CD4-positive, alpha-beta T cell treated with Interleukin-15 for 1 hour (primary cell): ENCODE measurements at regions not wholly inside any gene's neighbourhood (a gene's known extent, or its start where the extent isn't known, plus 50 kb on each side); places are given as distances from the start of the nearest gene placed in this dataset.
"Not testable (repeated sequence)": the region's sequence is repeated elsewhere in the genome, so short reads cannot be mapped to it uniquely, and the experiment has no call there.

Experiments used
- DNase-seq: peaks from one replicate; pipeline ENCODE4 v3.0.0-alpha.2; 2020

- no peak for DNase-seq
Measured at GRCh38 chr19:27843861-27844260, 1369.1 kb downstream of the UQCRFS1 start.

GRCh38 chr19:27833031-27833430 lies 1379.9 kb downstream of the UQCRFS1 start:
- no peak for DNase-seq

- no peak for DNase-seq
Measured at GRCh38 chr19:27828829-27829228, 1384.1 kb downstream of the UQCRFS1 start.

GRCh38 chr19:27824108-27824507 lies 1388.8 kb downstream of the UQCRFS1 start:
- no peak for DNase-seq

GRCh38 chr19:27822336-27822735 lies 1390.6 kb downstream of the UQCRFS1 start:
- no peak for DNase-seq

GRCh38 chr19:27821418-27822018 lies 1391.4 kb downstream of the UQCRFS1 start:
- no peak for DNase-seq

- DNase-seq: no peak
Measured at GRCh38 chr19:27815985-27816384, 1397.0 kb downstream of the UQCRFS1 start.

GRCh38 chr19:27814834-27815233 lies 1398.1 kb downstream of the UQCRFS1 start:
- not testable (repeated sequence) for DNase-seq

GRCh38 chr19:27814274-27814673 lies 1398.7 kb downstream of the UQCRFS1 start:
- not testable (repeated sequence) for DNase-seq

GRCh38 chr19:27806471-27807070 lies 1406.4 kb downstream of the UQCRFS1 start:
- DNase-seq: no peak

- DNase-seq: no peak
Measured at GRCh38 chr19:27805848-27806247, 1407.1 kb downstream of the UQCRFS1 start.

- not testable (repeated sequence) for DNase-seq
Measured at GRCh38 chr19:27802293-27802692, 1410.7 kb downstream of the UQCRFS1 start.

GRCh38 chr19:27796540-27796939 lies 1416.4 kb downstream of the UQCRFS1 start:
- no peak for DNase-seq

- no peak for DNase-seq
Measured at GRCh38 chr19:27796073-27796472, 1416.9 kb downstream of the UQCRFS1 start.

GRCh38 chr19:27795369-27795768 lies 1417.6 kb downstream of the UQCRFS1 start:
- no peak for DNase-seq

GRCh38 chr19:27794494-27795042 lies 1418.4 kb downstream of the UQCRFS1 start:
- DNase-seq: no peak

GRCh38 chr19:27793644-27794493 lies 1419.1 kb downstream of the UQCRFS1 start:
- DNase-seq: peak; percentile 91

GRCh38 chr19:27793128-27793643 lies 1419.8 kb downstream of the UQCRFS1 start:
- DNase-seq: peak; percentile 68

GRCh38 chr19:27792576-27793127 lies 1420.3 kb downstream of the UQCRFS1 start:
- DNase-seq: no peak

GRCh38 chr19:27780367-27781075 lies 1432.4 kb downstream of the UQCRFS1 start:
- no peak for DNase-seq

- DNase-seq: no peak
Measured at GRCh38 chr19:27779954-27780353, 1433.0 kb downstream of the UQCRFS1 start.

- DNase-seq: no peak
Measured at GRCh38 chr19:27777726-27778125, 1435.2 kb downstream of the UQCRFS1 start.
